Hepatocyte (in vitro differentiated cells): ENCODE measurements at regions not wholly inside any gene's neighbourhood (a gene's known extent, or its start where the extent isn't known, plus 50 kb on each side); places are given as distances from the start of the nearest gene placed in this dataset.
A peak's percentile ranks its signal among the peaks of the same experiment; 100 is the strongest.

Experiments used
- CTCF ChIP-seq: fragments of 200-600 bp; sonication (generic); IDR thresholded peaks from 2 replicates; pipeline ENCODE4 v1.5.1; 2016; ENCODE audit warnings: antibody characterized with exemption, mild to moderate bottlenecking; ENCODE audit not compliant: poor library complexity
- EZH2 ChIP-seq: fragments of 200-600 bp; sonication (generic); IDR thresholded peaks from 2 replicates; pipeline ENCODE4 v1.6.1; 2016; ENCODE audit warnings: antibody characterized with exemption, mild to moderate bottlenecking, borderline replicate concordance

- TF ChIP-seq EZH2 (no peak), CTCF (peak; percentile 28)
These were observed 124.8 kb downstream of the HSD17B3 start for GRCh38 chr9:96177005-96177718.
